GM18868 (cell line): ENCODE measurements at regions not wholly inside any gene's neighbourhood (a gene's known extent, or its start where the extent isn't known, plus 50 kb on each side); places are given as distances from the start of the nearest gene placed in this dataset.
"Not testable (repeated sequence)": the region's sequence is repeated elsewhere in the genome, so short reads cannot be mapped to it uniquely, and the experiment has no call there.

ENCODE experiments used
- ATAC-seq: cut with Tn5 transposase; IDR thresholded peaks from one replicate; pipeline ENCODE4 v1.9.1; 2021; ENCODE audit warnings: mild to moderate bottlenecking, moderate library complexity; ENCODE audit not compliant: unreplicated experiment

- no peak for ATAC-seq
Measured at GRCh38 chr15:20272422-20273184, 269.0 kb downstream of the GOLGA6L6 start.

GRCh38 chr15:20271647-20272046 lies 270.0 kb downstream of the GOLGA6L6 start:
- no peak for ATAC-seq

GRCh38 chr15:20269956-20270355 lies 271.6 kb downstream of the GOLGA6L6 start:
- ATAC-seq = not testable (repeated sequence)

- not testable (repeated sequence) for ATAC-seq
Measured at GRCh38 chr15:20267996-20268395, 273.6 kb downstream of the GOLGA6L6 start.

GRCh38 chr15:20267051-20267730 lies 274.4 kb downstream of the GOLGA6L6 start:
- not testable (repeated sequence) for ATAC-seq

- not testable (repeated sequence) for ATAC-seq
Measured at GRCh38 chr15:20265710-20266109, 275.9 kb downstream of the GOLGA6L6 start.

- not testable (repeated sequence) for ATAC-seq
Measured at GRCh38 chr15:20261321-20262280, 280.0 kb downstream of the GOLGA6L6 start.

GRCh38 chr15:20260650-20261049 lies 280.9 kb downstream of the GOLGA6L6 start:
- ATAC-seq = not testable (repeated sequence)

GRCh38 chr15:20259559-20260190 lies 281.9 kb downstream of the GOLGA6L6 start:
- ATAC-seq = not testable (repeated sequence)

GRCh38 chr15:20256394-20256793 lies 285.2 kb downstream of the GOLGA6L6 start:
- not testable (repeated sequence) for ATAC-seq

GRCh38 chr15:20255641-20256040 lies 286.0 kb downstream of the GOLGA6L6 start:
- ATAC-seq = not testable (repeated sequence)

- ATAC-seq = not testable (repeated sequence)
Measured at GRCh38 chr15:20253047-20253615, 288.5 kb downstream of the GOLGA6L6 start.

GRCh38 chr15:20252040-20252439 lies 289.6 kb downstream of the GOLGA6L6 start:
- not testable (repeated sequence) for ATAC-seq

- not testable (repeated sequence) for ATAC-seq
Measured at GRCh38 chr15:20251214-20252005, 290.2 kb downstream of the GOLGA6L6 start.

- ATAC-seq = not testable (repeated sequence)
Measured at GRCh38 chr15:20250206-20250605, 291.4 kb downstream of the GOLGA6L6 start.

- ATAC-seq = not testable (repeated sequence)
Measured at GRCh38 chr15:20249677-20249970, 292.0 kb downstream of the GOLGA6L6 start.

- ATAC-seq = not testable (repeated sequence)
Measured at GRCh38 chr15:20248434-20248833, 293.2 kb downstream of the GOLGA6L6 start.

GRCh38 chr15:20247137-20247536 lies 294.5 kb downstream of the GOLGA6L6 start:
- not testable (repeated sequence) for ATAC-seq

- ATAC-seq = not testable (repeated sequence)
Measured at GRCh38 chr15:20246624-20247023, 295.0 kb downstream of the GOLGA6L6 start.
